ENCODE measurements at regions not wholly inside any gene's neighbourhood (a gene's known extent, or its start where the extent isn't known, plus 50 kb on each side); places are given as distances from the start of the nearest gene placed in this dataset.

- FAIRE-seq, result no peak
- no peak for DNase-seq (ENCODE audit: insufficient read length, low spot score)
These were observed 231.4 kb upstream of the RGPD4 start for GRCh38 chr2:107595285-107595684.

GRCh38 chr2:107595749-107596148 is 230.9 kb upstream of the RGPD4 start:
- DNase-seq (ENCODE audit: insufficient read length, low spot score), result no peak
- FAIRE-seq, result no peak

- DNase-seq (ENCODE audit: insufficient read length, low spot score), result no peak
- no peak for FAIRE-seq
These were observed 229.2 kb upstream of the RGPD4 start for GRCh38 chr2:107597507-107597906.

GRCh38 chr2:107602801-107603200 is 223.9 kb upstream of the RGPD4 start:
- FAIRE-seq (no peak), DNase-seq (ENCODE audit: insufficient read length, low spot score) (no peak)

GRCh38 chr2:107607054-107607453 is 219.6 kb upstream of the RGPD4 start:
- no peak for FAIRE-seq

GRCh38 chr2:107607473-107607872 is 219.2 kb upstream of the RGPD4 start:
- DNase-seq (ENCODE audit: insufficient read length, low spot score) (no peak), FAIRE-seq (no peak)

More at GRCh38 chr2:107607054-107607453, 219.6 kb upstream of the RGPD4 start:
- no peak for DNase-seq (ENCODE audit: insufficient read length, low spot score)

GRCh38 chr2:107615039-107615438 is 211.7 kb upstream of the RGPD4 start:
- FAIRE-seq (no peak), DNase-seq (ENCODE audit: insufficient read length, low spot score) (no peak)

GRCh38 chr2:107618769-107619168 is 207.9 kb upstream of the RGPD4 start:
- FAIRE-seq (no peak), DNase-seq (ENCODE audit: insufficient read length, low spot score) (no peak)

GRCh38 chr2:107621186-107622165 is 205.2 kb upstream of the RGPD4 start:
- FAIRE-seq (no peak), DNase-seq (ENCODE audit: insufficient read length, low spot score) (no peak)

- no peak for FAIRE-seq
- DNase-seq (ENCODE audit: insufficient read length, low spot score), result no peak
These were observed 203.9 kb upstream of the RGPD4 start for GRCh38 chr2:107622741-107623310.

GRCh38 chr2:107625982-107626381 is 200.7 kb upstream of the RGPD4 start:
- FAIRE-seq, result no peak

GRCh38 chr2:107627164-107627563 is 199.5 kb upstream of the RGPD4 start:
- no peak for DNase-seq (ENCODE audit: insufficient read length, low spot score)
- FAIRE-seq, result no peak

More at GRCh38 chr2:107625982-107626381, 200.7 kb upstream of the RGPD4 start:
- DNase-seq (ENCODE audit: insufficient read length, low spot score), result no peak

- no peak for FAIRE-seq
These were observed 198.8 kb upstream of the RGPD4 start for GRCh38 chr2:107627926-107628325.

GRCh38 chr2:107633580-107634147 is 193.0 kb upstream of the RGPD4 start:
- FAIRE-seq, result no peak
- DNase-seq (ENCODE audit: insufficient read length, low spot score), result peak; percentile 6

More at GRCh38 chr2:107627926-107628325, 198.8 kb upstream of the RGPD4 start:
- DNase-seq (ENCODE audit: insufficient read length, low spot score), result no peak

- no peak for FAIRE-seq
- DNase-seq (ENCODE audit: insufficient read length, low spot score), result no peak
These were observed 192.5 kb upstream of the RGPD4 start for GRCh38 chr2:107634172-107634571.

GRCh38 chr2:107635883-107636282 is 190.8 kb upstream of the RGPD4 start:
- FAIRE-seq (no peak), DNase-seq (ENCODE audit: insufficient read length, low spot score) (no peak)

- DNase-seq (ENCODE audit: insufficient read length, low spot score) (no peak), FAIRE-seq (no peak)
These were observed 181.1 kb upstream of the RGPD4 start for GRCh38 chr2:107645586-107645985.

GRCh38 chr2:107648781-107649404 is 177.8 kb upstream of the RGPD4 start:
- FAIRE-seq, result no peak
- no peak for DNase-seq (ENCODE audit: insufficient read length, low spot score)

GRCh38 chr2:107657049-107657448 is 169.6 kb upstream of the RGPD4 start:
- FAIRE-seq, result no peak
- no peak for DNase-seq (ENCODE audit: insufficient read length, low spot score)

GRCh38 chr2:107663632-107664031 is 163.1 kb upstream of the RGPD4 start:
- no peak for DNase-seq (ENCODE audit: insufficient read length, low spot score)

GRCh38 chr2:107669335-107669734 is 157.4 kb upstream of the RGPD4 start:
- DNase-seq (ENCODE audit: insufficient read length, low spot score) (peak; percentile 2), FAIRE-seq (no peak)

More at GRCh38 chr2:107663632-107664031, 163.1 kb upstream of the RGPD4 start:
- FAIRE-seq, result no peak
